ENCODE measurements at regions not wholly inside any gene's neighbourhood (a gene's known extent, or its start where the extent isn't known, plus 50 kb on each side); places are given as distances from the start of the nearest gene placed in this dataset.

GRCh38 chr1:81392526-81393226, 408.1 kb upstream of the ADGRL2 start:
- Mint-ChIP-seq H3K9me3 (peaks cover 3% of the 10 kb centered on the region), H3K27me3 (no peaks in the 10 kb centered on the region), H3K4me1 (no peaks in the 10 kb centered on the region), H3K27ac (no peak overlapping the region), H3K4me3 (no peak overlapping the region), H3K36me3 (ENCODE audit: low read depth) (no peaks in the 10 kb centered on the region)
- DNase-seq = no peak
- ChIA-PET POLR2A (no interaction called here), CTCF (no interaction called here)

DNA sequence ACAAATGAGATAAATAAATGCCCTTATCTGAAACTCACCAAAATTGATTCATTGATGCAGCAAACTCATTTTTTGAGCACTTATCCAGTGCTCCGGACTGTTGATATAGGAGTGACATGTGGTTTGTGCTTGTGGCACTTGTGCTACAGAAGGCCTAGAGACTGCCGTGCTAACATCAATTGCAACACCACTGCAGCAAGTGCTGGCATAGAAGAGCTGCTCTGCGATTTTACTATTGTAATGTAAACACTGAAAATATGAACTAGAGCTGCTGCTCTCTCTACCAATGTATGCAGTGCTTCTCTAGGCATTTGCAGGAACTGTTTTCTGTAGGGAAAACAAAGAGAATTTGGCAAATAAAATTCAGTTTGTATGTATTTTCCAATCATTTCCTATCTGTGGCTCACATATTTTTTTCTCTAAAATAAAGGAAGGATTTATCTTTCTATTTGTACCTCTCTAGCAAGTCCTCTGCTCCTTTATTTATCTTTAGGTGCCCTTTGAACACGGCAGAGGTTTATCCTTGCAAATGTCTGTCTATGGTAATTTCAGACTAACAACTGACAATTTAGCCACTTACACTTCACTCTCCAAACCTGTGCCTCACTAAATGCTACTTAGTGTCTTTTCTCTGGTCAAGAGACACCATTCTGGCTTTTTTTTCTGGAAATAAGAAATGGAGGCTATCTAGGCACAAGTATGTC, 409.5 kb upstream of the ADGRL2 start:
- POLR2A ChIA-PET = no interaction called here
- DNase-seq = no peak
- Mint-ChIP-seq H3K4me1 (no peaks in the 10 kb centered on the region), H3K9me3 (peaks cover 3% of the 10 kb centered on the region), H3K27ac (no peak overlapping the region), H3K4me3 (no peak overlapping the region), H3K36me3 (ENCODE audit: low read depth) (no peaks in the 10 kb centered on the region), H3K27me3 (no peaks in the 10 kb centered on the region)
- CTCF ChIA-PET = no interaction called here

- no peaks in the 10 kb centered on the region for H3K4me1 Mint-ChIP-seq
- no peaks in the 10 kb centered on the region for H3K36me3 Mint-ChIP-seq (ENCODE audit: low read depth)
- DNase-seq = no peak
- H3K27ac Mint-ChIP-seq = no peak overlapping the region
- no peaks in the 10 kb centered on the region for H3K27me3 Mint-ChIP-seq
- peaks cover 3% of the 10 kb centered on the region for H3K9me3 Mint-ChIP-seq
- no peak overlapping the region for H3K4me3 Mint-ChIP-seq
- ChIA-PET POLR2A (no interaction called here), CTCF (no interaction called here)
Measured at GRCh38 chr1:81388435-81388834, 412.3 kb upstream of the ADGRL2 start.

DNA sequence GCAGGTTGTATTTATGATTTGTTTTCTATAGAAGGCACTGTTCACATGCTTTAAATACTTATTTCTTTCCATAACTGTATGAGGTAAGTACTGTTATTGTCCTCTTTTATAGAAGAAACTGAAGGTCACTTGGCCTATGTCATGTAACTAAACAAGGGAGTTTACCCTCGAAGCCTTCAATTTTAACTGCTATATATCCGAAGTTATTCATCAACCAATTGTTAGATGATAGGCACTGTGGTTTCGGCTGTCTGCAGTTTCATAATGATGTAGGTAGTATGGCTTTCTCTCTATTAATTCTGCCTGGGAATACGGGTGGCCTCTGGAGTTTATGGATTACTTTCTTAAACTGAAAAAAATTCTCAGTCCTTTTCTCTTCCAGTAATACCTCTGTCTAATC, 413.3 kb upstream of the ADGRL2 start:
- Mint-ChIP-seq H3K27ac (no peak overlapping the region), H3K9me3 (peaks cover 5% of the 10 kb centered on the region), H3K36me3 (ENCODE audit: low read depth) (no peaks in the 10 kb centered on the region), H3K27me3 (no peaks in the 10 kb centered on the region), H3K4me1 (no peaks in the 10 kb centered on the region), H3K4me3 (no peak overlapping the region)
- ChIA-PET POLR2A (no interaction called here), CTCF (no interaction called here)
- DNase-seq = no peak

- no peak for DNase-seq
- Mint-ChIP-seq H3K36me3 (ENCODE audit: low read depth) (no peaks in the 10 kb centered on the region), H3K4me3 (no peak overlapping the region), H3K4me1 (no peaks in the 10 kb centered on the region), H3K27ac (no peak overlapping the region), H3K9me3 (peaks cover 6% of the 10 kb centered on the region), H3K27me3 (no peaks in the 10 kb centered on the region)
- ChIA-PET POLR2A (no interaction called here), CTCF (no interaction called here)
Measured at GRCh38 chr1:81382561-81382960, 418.2 kb upstream of the ADGRL2 start.

DNA sequence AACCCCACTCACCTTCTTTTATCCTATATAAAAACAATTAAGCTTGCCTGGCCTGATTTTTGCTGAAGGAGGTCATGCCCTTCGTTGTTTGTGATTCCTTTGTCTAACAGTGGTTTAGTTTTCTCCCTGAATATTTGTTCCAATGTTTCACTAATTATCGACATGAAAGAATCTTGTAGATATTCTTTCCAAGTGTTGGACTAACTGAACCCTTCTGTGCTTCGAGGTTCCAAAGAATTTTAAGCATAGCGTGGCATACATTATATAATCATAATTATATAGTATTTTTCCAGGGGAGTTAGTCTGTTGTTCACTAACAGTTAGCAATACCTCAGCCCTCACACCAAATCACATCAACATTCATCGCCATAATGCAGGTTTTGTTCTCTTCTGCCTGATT, 418.9 kb upstream of the ADGRL2 start:
- Mint-ChIP-seq H3K27ac (no peak overlapping the region), H3K36me3 (ENCODE audit: low read depth) (no peaks in the 10 kb centered on the region), H3K4me1 (no peaks in the 10 kb centered on the region), H3K27me3 (no peaks in the 10 kb centered on the region), H3K9me3 (peaks cover 6% of the 10 kb centered on the region), H3K4me3 (no peak overlapping the region)
- POLR2A ChIA-PET = no interaction called here
- CTCF ChIA-PET = no interaction called here
- DNase-seq = no peak

DNA sequence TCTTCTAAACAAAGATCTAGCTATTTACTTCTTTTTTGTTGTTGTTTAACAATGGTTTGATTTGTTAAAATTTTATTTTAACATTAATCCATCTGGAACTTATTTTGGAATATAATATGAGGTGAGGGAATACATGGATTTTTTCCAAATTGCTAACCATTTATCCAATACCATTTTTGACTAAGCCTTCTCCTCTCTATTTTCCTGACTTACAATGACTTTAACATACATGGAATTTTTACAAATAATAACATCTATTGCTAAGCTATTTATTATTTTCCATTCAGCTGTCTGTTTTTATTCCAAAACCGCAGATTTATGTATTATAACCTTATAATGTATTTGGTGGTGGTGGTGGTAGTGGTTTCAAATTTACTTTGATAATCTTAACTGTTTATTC, 420.3 kb upstream of the ADGRL2 start:
- no peak overlapping the region for H3K4me3 Mint-ChIP-seq
- no peaks in the 10 kb centered on the region for H3K27me3 Mint-ChIP-seq
- peaks cover 6% of the 10 kb centered on the region for H3K9me3 Mint-ChIP-seq
- no peak overlapping the region for H3K27ac Mint-ChIP-seq
- ChIA-PET CTCF (no interaction called here), POLR2A (no interaction called here)
- DNase-seq = no peak
- H3K36me3 Mint-ChIP-seq (ENCODE audit: low read depth) = no peaks in the 10 kb centered on the region
- H3K4me1 Mint-ChIP-seq = no peaks in the 10 kb centered on the region

DNA sequence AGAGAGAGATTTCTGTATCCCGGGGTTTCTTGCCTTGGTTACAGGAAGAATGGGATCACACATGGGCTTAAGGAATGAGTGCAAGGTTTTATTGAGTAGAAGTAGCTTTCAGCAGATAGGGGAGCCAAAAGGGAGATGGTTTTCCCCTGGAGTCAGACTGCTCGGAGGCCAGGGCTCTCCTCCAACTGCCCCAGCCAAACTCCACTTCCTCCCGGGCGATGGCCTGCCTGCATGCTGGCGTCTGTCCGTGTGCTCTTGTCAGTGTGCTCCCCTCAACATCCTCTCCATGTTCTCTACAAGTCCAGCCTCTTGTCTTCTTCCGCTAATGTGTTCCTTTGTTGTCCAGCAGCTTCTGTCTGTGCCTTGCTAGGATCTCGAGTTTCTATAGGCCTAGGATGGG, 421.3 kb upstream of the ADGRL2 start:
- Mint-ChIP-seq H3K27ac (no peak overlapping the region), H3K4me3 (no peak overlapping the region), H3K9me3 (peaks cover 6% of the 10 kb centered on the region), H3K36me3 (ENCODE audit: low read depth) (no peaks in the 10 kb centered on the region), H3K27me3 (no peaks in the 10 kb centered on the region), H3K4me1 (no peaks in the 10 kb centered on the region)
- POLR2A ChIA-PET = no interaction called here
- CTCF ChIA-PET = no interaction called here
- DNase-seq = no peak

GRCh38 chr1:81377406-81377805, 423.3 kb upstream of the ADGRL2 start:
- Mint-ChIP-seq H3K36me3 (ENCODE audit: low read depth) (no peaks in the 10 kb centered on the region), H3K4me3 (no peak overlapping the region), H3K27ac (no peak overlapping the region), H3K9me3 (peaks cover 7% of the 10 kb centered on the region), H3K27me3 (no peaks in the 10 kb centered on the region), H3K4me1 (no peaks in the 10 kb centered on the region)
- POLR2A ChIA-PET = no interaction called here
- CTCF ChIA-PET = no interaction called here
- DNase-seq = no peak

DNA sequence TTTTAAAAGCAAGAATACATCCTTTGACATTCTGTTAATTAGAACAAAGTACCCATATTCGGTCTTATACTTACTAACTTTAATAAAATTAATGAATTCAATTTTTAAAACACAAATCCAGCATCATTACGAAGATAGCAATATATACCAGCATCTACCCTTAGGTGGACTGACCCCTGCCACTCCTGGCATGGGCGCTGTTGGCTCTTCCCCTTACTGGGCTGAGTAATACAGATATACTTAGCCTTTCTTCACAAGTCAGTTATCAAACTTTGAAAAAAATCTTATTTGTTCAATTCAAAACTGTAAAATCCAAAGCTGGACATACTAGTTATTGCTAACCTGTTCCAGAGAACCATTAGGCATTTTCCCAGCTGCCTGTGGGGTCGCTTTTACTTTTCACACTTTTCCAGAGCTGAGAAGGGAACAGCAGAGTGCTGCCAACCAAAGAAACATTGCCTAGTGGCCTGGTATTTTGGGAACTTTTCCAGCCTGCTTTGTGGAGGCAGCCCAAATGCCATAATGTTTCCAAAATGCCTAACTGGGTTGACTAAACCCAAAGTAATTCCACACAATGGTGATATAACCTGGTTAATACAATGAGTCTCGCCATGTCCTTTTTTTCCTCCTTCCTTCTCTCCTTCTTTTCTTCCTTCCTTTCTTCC, 424.7 kb upstream of the ADGRL2 start:
- Mint-ChIP-seq H3K4me1 (no peaks in the 10 kb centered on the region), H3K4me3 (no peak overlapping the region), H3K36me3 (ENCODE audit: low read depth) (no peaks in the 10 kb centered on the region), H3K9me3 (peaks cover 7% of the 10 kb centered on the region), H3K27ac (no peak overlapping the region), H3K27me3 (no peaks in the 10 kb centered on the region)
- ChIA-PET POLR2A (no interaction called here), CTCF (no interaction called here)
- DNase-seq = no peak

GRCh38 chr1:81374481-81374880, 426.3 kb upstream of the ADGRL2 start:
- Mint-ChIP-seq H3K36me3 (ENCODE audit: low read depth) (no peaks in the 10 kb centered on the region), H3K9me3 (peaks cover 5% of the 10 kb centered on the region), H3K4me3 (no peak overlapping the region), H3K27ac (no peak overlapping the region), H3K27me3 (no peaks in the 10 kb centered on the region), H3K4me1 (no peaks in the 10 kb centered on the region)
- CTCF ChIA-PET = no interaction called here
- POLR2A ChIA-PET = no interaction called here
- no peak for DNase-seq

GRCh38 chr1:81371864-81372263, 428.9 kb upstream of the ADGRL2 start:
- H3K9me3 Mint-ChIP-seq = peaks cover 8% of the 10 kb centered on the region
- CTCF ChIA-PET = no interaction called here
- H3K27ac Mint-ChIP-seq = no peak overlapping the region
- no peaks in the 10 kb centered on the region for H3K4me1 Mint-ChIP-seq
- H3K36me3 Mint-ChIP-seq (ENCODE audit: low read depth) = no peaks in the 10 kb centered on the region
- H3K4me3 Mint-ChIP-seq = no peak overlapping the region
- DNase-seq = no peak
- POLR2A ChIA-PET = no interaction called here
- no peaks in the 10 kb centered on the region for H3K27me3 Mint-ChIP-seq

DNA sequence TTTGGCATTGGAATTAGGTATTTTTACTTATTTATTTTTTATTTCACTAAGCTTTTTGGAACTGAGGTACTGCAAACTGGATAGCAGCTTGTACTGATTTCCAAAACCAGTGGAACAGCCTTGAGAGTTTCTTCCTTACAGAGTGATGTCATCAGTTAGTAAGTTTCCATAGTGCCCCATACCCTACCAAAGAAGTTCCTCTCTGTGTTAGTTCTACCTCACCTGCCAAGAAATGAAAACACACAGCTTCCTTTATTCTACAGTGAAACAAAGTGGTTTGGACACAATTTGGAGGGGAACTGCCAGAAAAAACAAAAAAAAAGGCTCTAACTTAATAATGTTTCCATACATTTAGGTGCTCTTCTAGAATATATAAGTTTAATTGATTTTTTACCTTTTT, 430.9 kb upstream of the ADGRL2 start:
- ChIA-PET POLR2A (no interaction called here), CTCF (no interaction called here)
- no peak overlapping the region for H3K4me3 Mint-ChIP-seq
- peaks cover 8% of the 10 kb centered on the region for H3K9me3 Mint-ChIP-seq
- no peaks in the 10 kb centered on the region for H3K36me3 Mint-ChIP-seq (ENCODE audit: low read depth)
- H3K4me1 Mint-ChIP-seq = no peaks in the 10 kb centered on the region
- no peak overlapping the region for H3K27ac Mint-ChIP-seq
- H3K27me3 Mint-ChIP-seq = no peaks in the 10 kb centered on the region
- DNase-seq = no peak

DNA sequence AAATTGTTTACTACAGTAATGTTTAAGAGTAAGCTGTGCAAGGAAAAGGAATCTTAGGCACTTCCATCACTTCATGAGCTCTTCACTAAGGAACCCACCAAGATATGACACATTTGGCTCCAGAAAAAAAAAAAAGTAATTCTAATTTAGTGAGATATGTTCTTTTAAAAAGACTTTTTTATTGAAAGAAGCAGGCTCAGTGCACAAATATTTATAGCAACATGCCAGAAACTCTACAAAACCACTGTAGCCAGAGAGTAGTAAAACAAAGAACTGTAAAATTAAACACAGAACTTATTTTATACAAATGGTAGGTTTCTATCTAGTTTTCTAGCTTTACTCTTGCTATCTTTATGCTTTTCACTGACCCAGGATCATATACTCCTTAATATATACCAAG, 434.6 kb upstream of the ADGRL2 start:
- no peak overlapping the region for H3K4me3 Mint-ChIP-seq
- H3K4me1 Mint-ChIP-seq = no peaks in the 10 kb centered on the region
- no peak for DNase-seq
- ChIA-PET POLR2A (no interaction called here), CTCF (no interaction called here)
- no peak overlapping the region for H3K27ac Mint-ChIP-seq
- H3K36me3 Mint-ChIP-seq (ENCODE audit: low read depth) = no peaks in the 10 kb centered on the region
- peaks cover 9% of the 10 kb centered on the region for H3K9me3 Mint-ChIP-seq
- H3K27me3 Mint-ChIP-seq = no peaks in the 10 kb centered on the region
